ENCODE measurements at regions not wholly inside any gene's neighbourhood (a gene's known extent, or its start where the extent isn't known, plus 50 kb on each side); places are given as distances from the start of the nearest gene placed in this dataset.

DNA sequence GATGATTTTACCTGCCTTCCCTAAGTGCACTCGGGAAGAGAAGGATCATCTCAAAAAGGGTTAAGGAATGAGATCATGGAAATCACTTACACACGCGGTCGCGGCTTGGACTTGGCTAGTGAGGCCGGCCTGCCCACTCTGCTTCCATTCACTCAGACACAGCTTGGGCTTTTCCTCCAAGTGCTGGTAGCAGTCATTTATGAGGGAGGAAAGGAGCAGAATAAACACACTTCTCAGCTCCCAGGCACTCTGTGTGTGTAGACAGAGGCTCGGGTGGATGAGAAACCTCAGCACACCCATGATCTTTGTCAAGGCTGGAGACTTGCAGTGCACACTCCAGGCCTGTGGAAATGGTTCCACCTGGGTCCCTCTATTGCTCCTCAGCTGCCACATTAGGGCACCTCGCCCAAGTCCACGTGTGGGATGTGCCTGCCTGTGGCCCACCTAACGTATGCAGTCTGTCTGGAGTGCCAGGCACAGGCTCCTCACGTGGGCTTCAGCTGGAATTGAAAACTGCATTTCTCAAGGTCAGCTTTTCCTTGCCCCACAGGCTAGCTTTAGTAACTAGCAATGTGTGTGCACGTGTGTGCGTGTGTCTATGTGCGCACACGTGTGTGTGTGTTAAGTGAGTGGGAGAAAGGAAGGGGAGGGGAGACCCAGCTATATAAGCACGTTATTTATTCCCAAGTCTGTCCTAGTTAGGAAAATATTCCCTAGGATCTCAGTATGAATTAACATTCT is 288.4 kb downstream of the SOX11 start:
- Mint-ChIP-seq H3K27me3 (ENCODE audit: low read depth) (peaks cover 2% of the 10 kb centered on the region), H3K4me1 (no peaks in the 10 kb centered on the region), H3K4me3 (no peak overlapping the region), H3K27ac (no peak overlapping the region), H3K36me3 (peaks cover 79% of the 10 kb centered on the region), H3K9me3 (peaks cover 80% of the 10 kb centered on the region)
- ChIA-PET CTCF (no interaction called here), POLR2A (no interaction called here)
- TF ChIP-seq, protein P1, sequence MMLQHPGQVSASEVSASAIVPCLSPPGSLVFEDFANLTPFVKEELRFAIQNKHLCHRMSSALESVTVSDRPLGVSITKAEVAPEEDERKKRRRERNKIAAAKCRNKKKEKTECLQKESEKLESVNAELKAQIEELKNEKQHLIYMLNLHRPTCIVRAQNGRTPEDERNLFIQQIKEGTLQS (CRISPR knock-in tag; conservative IDR thresholded peaks at IDR 0.05) = no peak
- TF ChIP-seq ETV6 (CRISPR knock-in tag; IDR thresholded peaks at IDR 0.05) (no peak), OVOL2 (CRISPR knock-in tag; IDR thresholded peaks at IDR 0.05; ENCODE audit: borderline replicate concordance) (no peak), ZBTB21 (CRISPR knock-in tag; IDR thresholded peaks at IDR 0.05; ENCODE audit: borderline replicate concordance) (no peak), FOXK1 (CRISPR knock-in tag; IDR thresholded peaks at IDR 0.05) (no peak), CDX4 (CRISPR knock-in tag; IDR thresholded peaks at IDR 0.05; ENCODE audit: borderline replicate concordance) (no peak), NFE2L1 (CRISPR knock-in tag; IDR thresholded peaks at IDR 0.05) (no peak), NFYB (CRISPR knock-in tag; conservative IDR thresholded peaks at IDR 0.05; ENCODE audit: low read depth) (no peak)
- TF ChIP-seq, protein P2, sequence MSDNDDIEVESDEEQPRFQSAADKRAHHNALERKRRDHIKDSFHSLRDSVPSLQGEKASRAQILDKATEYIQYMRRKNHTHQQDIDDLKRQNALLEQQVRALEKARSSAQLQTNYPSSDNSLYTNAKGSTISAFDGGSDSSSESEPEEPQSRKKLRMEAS (CRISPR knock-in tag; IDR thresholded peaks at IDR 0.05) = no peak
- TF ChIP-seq, protein P3, sequence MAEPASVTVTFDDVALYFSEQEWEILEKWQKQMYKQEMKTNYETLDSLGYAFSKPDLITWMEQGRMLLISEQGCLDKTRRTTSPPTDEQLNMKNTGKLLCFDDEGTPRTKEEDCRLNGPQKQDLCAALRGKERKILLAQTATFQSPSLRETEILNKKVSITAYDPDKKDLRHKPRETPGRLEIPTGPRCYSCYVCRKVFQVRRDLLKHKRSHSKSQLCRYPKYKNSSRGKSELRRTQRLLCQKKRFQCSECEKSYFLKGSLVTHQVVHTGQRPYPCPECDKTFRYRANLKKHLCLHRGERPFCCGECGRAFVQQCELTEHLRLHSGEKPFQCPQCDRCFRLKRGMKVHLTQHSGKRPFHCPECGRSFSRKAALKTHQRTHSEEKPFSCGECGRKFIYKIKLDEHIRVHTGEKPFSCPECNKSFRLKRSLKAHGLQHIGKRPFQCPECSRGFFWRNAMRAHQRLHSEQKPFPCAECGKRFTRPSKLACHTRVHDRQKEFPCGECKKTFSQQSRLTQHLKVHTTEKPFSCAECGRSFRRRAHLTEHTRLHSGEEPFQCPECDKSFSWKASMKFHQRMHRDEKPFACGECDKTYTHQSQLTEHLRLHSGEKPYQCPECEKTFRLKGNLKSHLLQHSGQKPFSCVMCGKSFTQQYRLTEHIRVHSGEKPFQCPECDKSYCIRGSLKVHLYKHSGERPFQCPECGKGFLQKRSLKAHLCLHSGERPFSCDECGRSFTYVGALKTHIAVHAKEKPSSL (CRISPR knock-in tag; conservative IDR thresholded peaks at IDR 0.05) = no peak
- no peak for DNase-seq (ENCODE audit: low spot score)
- ATAC-seq = no peak

DNA sequence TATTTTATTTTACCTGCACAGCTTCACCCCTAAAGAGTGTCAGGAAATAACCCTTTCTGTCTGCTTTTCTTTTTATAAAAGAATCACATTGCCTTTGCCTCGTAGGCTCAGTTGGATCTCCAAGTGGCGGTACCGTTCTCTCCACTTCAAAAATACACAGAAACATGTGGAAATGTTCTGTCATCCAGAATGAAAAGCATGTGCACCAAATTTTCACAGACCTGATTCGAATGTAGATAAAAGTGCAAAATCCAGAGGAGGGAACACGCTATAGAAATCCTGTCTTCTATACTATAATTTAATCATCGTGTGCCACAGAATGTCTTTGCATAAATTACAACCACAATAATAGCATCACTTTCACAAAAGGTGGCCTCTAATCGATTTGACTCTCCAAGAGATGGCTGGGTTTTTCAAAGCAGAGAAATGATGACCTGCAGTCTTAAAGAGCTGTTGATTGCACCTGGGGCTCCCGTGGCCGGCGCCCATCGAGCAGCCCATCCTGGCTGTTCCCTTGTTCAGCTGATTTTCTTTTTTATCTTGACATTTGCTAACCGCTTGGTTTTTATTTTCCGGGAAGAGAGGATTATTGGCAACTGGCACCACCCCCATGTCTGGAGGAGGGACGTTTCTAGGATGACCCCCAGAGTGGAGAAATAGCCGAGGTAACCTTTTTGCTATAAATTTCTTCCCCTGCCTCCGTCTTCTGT is 290.2 kb downstream of the SOX11 start:
- H3K4me1 Mint-ChIP-seq = no peaks in the 10 kb centered on the region
- TF ChIP-seq FOXK1 (CRISPR knock-in tag; IDR thresholded peaks at IDR 0.05) (no peak), TEAD1 (CRISPR knock-in tag; IDR thresholded peaks at IDR 0.05) (no peak), NR2C2 (CRISPR knock-in tag; IDR thresholded peaks at IDR 0.05) (no peak), ZNF532 (CRISPR knock-in tag; IDR thresholded peaks at IDR 0.05; ENCODE audit: borderline replicate concordance) (no peak), GRHL2 (CRISPR knock-in tag; IDR thresholded peaks at IDR 0.05; ENCODE audit: insufficient replicate concordance, severe bottlenecking) (no peak), CBFB (CRISPR knock-in tag; IDR thresholded peaks at IDR 0.05; ENCODE audit: low read depth) (no peak), TP53 (CRISPR knock-in tag; IDR thresholded peaks at IDR 0.05) (no peak), ZNF138 (CRISPR knock-in tag; conservative IDR thresholded peaks at IDR 0.05) (no peak), CDX4 (CRISPR knock-in tag; IDR thresholded peaks at IDR 0.05; ENCODE audit: borderline replicate concordance) (no peak), NR3C1 (CRISPR knock-in tag; conservative IDR thresholded peaks at IDR 0.05; ENCODE audit: low read depth) (no peak), ELF4 (CRISPR knock-in tag; IDR thresholded peaks at IDR 0.05; ENCODE audit: low read depth) (no peak), MXD4 (CRISPR knock-in tag; IDR thresholded peaks at IDR 0.05; ENCODE audit: borderline replicate concordance) (no peak), ZNF219 (CRISPR knock-in tag; IDR thresholded peaks at IDR 0.05; ENCODE audit: borderline replicate concordance) (no peak)
- TF ChIP-seq, protein P4, sequence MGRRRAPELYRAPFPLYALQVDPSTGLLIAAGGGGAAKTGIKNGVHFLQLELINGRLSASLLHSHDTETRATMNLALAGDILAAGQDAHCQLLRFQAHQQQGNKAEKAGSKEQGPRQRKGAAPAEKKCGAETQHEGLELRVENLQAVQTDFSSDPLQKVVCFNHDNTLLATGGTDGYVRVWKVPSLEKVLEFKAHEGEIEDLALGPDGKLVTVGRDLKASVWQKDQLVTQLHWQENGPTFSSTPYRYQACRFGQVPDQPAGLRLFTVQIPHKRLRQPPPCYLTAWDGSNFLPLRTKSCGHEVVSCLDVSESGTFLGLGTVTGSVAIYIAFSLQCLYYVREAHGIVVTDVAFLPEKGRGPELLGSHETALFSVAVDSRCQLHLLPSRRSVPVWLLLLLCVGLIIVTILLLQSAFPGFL (CRISPR knock-in tag; IDR thresholded peaks at IDR 0.05; ENCODE audit: borderline replicate concordance) = no peak
- TF ChIP-seq, protein P5, sequence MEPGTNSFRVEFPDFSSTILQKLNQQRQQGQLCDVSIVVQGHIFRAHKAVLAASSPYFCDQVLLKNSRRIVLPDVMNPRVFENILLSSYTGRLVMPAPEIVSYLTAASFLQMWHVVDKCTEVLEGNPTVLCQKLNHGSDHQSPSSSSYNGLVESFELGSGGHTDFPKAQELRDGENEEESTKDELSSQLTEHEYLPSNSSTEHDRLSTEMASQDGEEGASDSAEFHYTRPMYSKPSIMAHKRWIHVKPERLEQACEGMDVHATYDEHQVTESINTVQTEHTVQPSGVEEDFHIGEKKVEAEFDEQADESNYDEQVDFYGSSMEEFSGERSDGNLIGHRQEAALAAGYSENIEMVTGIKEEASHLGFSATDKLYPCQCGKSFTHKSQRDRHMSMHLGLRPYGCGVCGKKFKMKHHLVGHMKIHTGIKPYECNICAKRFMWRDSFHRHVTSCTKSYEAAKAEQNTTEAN (CRISPR knock-in tag; IDR thresholded peaks at IDR 0.05) = no peak
- ATAC-seq = no peak
- no peak overlapping the region for H3K27ac Mint-ChIP-seq
- ChIA-PET POLR2A (no interaction called here), CTCF (no interaction called here)
- DNase-seq (ENCODE audit: low spot score) = no peak
- no peak overlapping the region for H3K4me3 Mint-ChIP-seq
- peaks cover 63% of the 10 kb centered on the region for H3K9me3 Mint-ChIP-seq
- H3K36me3 Mint-ChIP-seq = peaks cover 77% of the 10 kb centered on the region
- peaks cover 5% of the 10 kb centered on the region for H3K27me3 Mint-ChIP-seq (ENCODE audit: low read depth)

Measured in WTC11 (cell line).